ENCODE measurements at regions not wholly inside any gene's neighbourhood (a gene's known extent, or its start where the extent isn't known, plus 50 kb on each side); places are given as distances from the start of the nearest gene placed in this dataset.
"Not testable (repeated sequence)": the region's sequence is repeated elsewhere in the genome, so short reads cannot be mapped to it uniquely, and the experiment has no call there.

DNA sequence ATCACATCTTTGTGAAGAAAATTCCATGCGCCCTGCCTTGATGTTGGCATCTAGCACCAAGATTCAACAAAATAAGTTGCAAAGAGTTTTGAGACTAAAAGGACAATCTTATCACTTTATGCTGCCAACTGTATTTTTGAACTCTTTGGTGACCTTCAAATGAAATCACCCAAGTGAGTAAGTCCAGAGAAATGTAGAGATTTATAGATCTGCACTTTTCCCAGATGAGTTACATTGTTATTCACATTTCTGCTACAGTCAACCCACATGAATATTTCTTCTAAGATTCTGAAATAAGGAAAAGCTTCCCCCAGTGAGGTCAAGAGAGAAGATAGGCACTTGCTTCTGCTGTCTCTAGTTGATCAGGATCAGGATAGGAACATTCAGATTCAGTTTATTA, 1034.2 kb downstream of the PRIM2 start:
- H3K36me3 ChIP-seq; H3K9me3 ChIP-seq; H3K4me3 ChIP-seq; DNase-seq (ENCODE audit: low spot score in 2 of 2); intact Hi-C loops (cut with DNase I; ENCODE audit: low total_unique reads); H3K27me3 ChIP-seq; H3K27ac ChIP-seq; H3K4me1 ChIP-seq: not testable (repeated sequence)

GRCh38 chr6:58358452-58358851, 1041.0 kb downstream of the PRIM2 start:
- intact Hi-C loops (cut with DNase I; ENCODE audit: low total_unique reads); H3K4me1 ChIP-seq; H3K27me3 ChIP-seq; H3K9me3 ChIP-seq; DNase-seq (ENCODE audit: low spot score in 2 of 2); H3K36me3 ChIP-seq; H3K4me3 ChIP-seq; H3K27ac ChIP-seq: not testable (repeated sequence)

DNA sequence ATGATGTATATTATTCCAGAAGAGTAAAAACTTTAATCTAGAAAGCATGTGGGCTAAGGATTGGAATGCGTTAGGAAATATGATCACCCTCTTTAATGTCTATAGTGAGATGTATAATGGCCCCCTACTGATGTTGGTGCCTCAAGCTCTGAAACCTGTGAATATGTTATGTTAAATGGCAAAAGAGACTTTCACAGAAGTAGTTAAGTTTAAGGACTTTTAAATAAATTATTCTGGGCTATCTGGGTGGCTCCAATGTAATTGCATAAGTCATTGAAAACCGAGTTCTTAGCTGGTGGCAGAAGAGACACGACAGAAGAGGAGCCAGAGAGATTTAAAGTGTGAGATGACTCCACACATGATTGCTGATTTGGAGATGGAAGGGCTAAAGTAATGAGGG, 1048.4 kb downstream of the PRIM2 start:
- intact Hi-C loops (cut with DNase I; ENCODE audit: low total_unique reads); H3K36me3 ChIP-seq; H3K27ac ChIP-seq; H3K27me3 ChIP-seq; H3K9me3 ChIP-seq; H3K4me1 ChIP-seq; H3K4me3 ChIP-seq; DNase-seq (ENCODE audit: low spot score in 2 of 2): not testable (repeated sequence)

DNA sequence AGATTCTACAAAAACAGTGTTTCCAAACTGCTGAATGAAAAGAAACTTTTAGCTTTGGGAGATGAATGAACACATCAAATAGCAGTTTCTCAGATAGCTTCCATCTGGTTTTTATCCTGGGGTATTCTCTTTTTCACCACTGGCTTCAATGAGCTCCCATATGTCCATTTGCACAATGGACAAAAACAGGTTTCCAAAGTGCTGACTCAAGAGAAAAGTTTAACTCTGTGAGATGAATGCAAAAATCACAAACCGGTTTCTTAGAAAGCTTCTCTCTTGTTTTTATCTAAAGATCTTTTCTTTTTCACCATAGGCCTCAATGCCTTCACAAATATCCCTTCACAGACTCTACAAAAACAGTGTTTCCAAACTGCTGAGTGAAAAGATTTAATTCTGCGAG, 1089.2 kb downstream of the PRIM2 start:
- H3K27me3 ChIP-seq; DNase-seq (ENCODE audit: low spot score in 2 of 2); H3K36me3 ChIP-seq; H3K27ac ChIP-seq; H3K4me1 ChIP-seq; intact Hi-C loops (cut with DNase I; ENCODE audit: low total_unique reads); H3K4me3 ChIP-seq: not testable (repeated sequence)
- H3K9me3 ChIP-seq = peaks cover 27 to 93% of the 10 kb centered on the region in 2 donors

- TF ChIP-seq CTCF (IDR thresholded peaks at IDR 0.05) (no peak), POLR2A (IDR thresholded peaks at IDR 0.05) (no peak), POLR2AphosphoS5 (IDR thresholded peaks at IDR 0.05) (no peak)
- Histone ChIP-seq H3K4me1 (no peaks in the 10 kb centered on the region), H3K9me3 (peaks cover 7 to 50% of the 10 kb centered on the region in 2 donors), H3K36me3 (no peaks in the 10 kb centered on the region), H3K4me3 (no peak overlapping the region), H3K27ac (no peak overlapping the region), H3K27me3 (no peaks in the 10 kb centered on the region)
- no peak for DNase-seq (ENCODE audit: low spot score in 2 of 2)
- intact Hi-C loops (cut with DNase I; ENCODE audit: low total_unique reads) = no loop called here
Observed at GRCh38 chr6:58419321-58419720, 1101.9 kb downstream of the PRIM2 start.
